HG03135 (cell line): ENCODE measurements at regions not wholly inside any gene's neighbourhood (a gene's known extent, or its start where the extent isn't known, plus 50 kb on each side); places are given as distances from the start of the nearest gene placed in this dataset.

ENCODE experiments used
- ATAC-seq: cut with Tn5 transposase; IDR thresholded peaks from one replicate; pipeline ENCODE4 v1.9.1; 2021; ENCODE audit warnings: mild to moderate bottlenecking, moderate library complexity; ENCODE audit not compliant: unreplicated experiment

DNA sequence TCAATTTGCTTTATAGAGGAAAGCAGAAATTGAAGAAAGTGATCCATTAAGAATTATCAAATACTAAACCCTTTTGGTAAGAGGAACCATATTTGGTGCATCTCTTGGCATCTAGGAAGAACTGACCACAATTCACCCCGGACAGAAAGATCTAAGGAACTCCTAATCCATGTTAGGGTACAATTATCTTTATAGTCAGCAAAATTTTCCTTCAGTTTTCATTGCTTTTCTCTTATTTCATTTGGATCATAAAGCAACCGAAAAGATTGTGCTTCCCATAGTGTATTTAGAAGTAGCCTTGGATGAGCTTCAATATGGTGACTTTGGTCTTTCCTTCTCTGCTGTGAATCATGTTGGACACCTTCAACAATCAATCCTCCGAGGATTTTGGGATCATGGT is 50.1 kb upstream of the IGFBP5 start:
- ATAC-seq = no peak
